Endothelial cell of umbilical vein (primary cell): ENCODE measurements at regions not wholly inside any gene's neighbourhood (a gene's known extent, or its start where the extent isn't known, plus 50 kb on each side); places are given as distances from the start of the nearest gene placed in this dataset.

Experiments
- BruUV-seq: library from RNA; stranded (reverse); fragments of 400-500 nt; replicated peaks from 2 replicates; lab custom pipeline; 2021; lab: Mats Ljungman, UMichigan
- CTCF ChIA-PET: fragments of 300-600, 350-600 bp; sonication (Branson Sonifier 250); formaldehyde crosslinking; loops from one replicate; lab custom pipeline; 2021; ENCODE audit warnings: antibody characterized with exemption, inconsistent platforms; lab: Charles Lee
- POLR2A ChIA-PET: fragments of 300-600, 350-600 bp; sonication (Branson Sonifier 250); formaldehyde crosslinking; loops from one replicate; lab custom pipeline; 2021; ENCODE audit warnings: antibody characterized with exemption, inconsistent platforms; lab: Charles Lee
- DNase-seq: peaks from one replicate; pipeline ENCODE4 v3.0.0-alpha.2; 2011; ENCODE audit warnings: low read depth, low spot score
- FAIRE-seq: peaks from 2 replicates; lab custom pipeline; 2011; peaks lifted over from hg19 to GRCh38; lab: Jason Lieb, UNC
- H2AFZ ChIP-seq: 2 replicates; pipeline ENCODE4 v1.6.0; 2012; ENCODE audit warnings: low read depth, low read length, control low read depth, inconsistent platforms
- H3K27ac ChIP-seq: 2 replicates; pipeline ENCODE4 v1.5.1; 2011; ENCODE audit warnings: low read depth, mild to moderate bottlenecking, control low read depth, low read length, moderate library complexity; ENCODE audit not compliant: insufficient read depth
- H3K27me3 ChIP-seq, 2 experiments: 2 replicates each; pipeline versions ENCODE4 v1.6.0 to v1.6.1; 2011; ENCODE audit warnings: low read length in 2 of 2, mixed read lengths in 1 of 2; ENCODE audit not compliant: control insufficient read depth in 2 of 2, insufficient read depth in 2 of 2
- H3K36me3 ChIP-seq, 2 experiments: 2 replicates in 1 of 2; 3 replicates in 1 of 2; pipeline ENCODE4 v1.5.1; 2011; ENCODE audit warnings: low read length in 2 of 2, mild to moderate bottlenecking in 1 of 2, moderate library complexity in 1 of 2; ENCODE audit not compliant: control insufficient read depth in 2 of 2, insufficient read depth in 2 of 2; ENCODE audit errors: extremely low read depth in 1 of 2
- H3K4me1 ChIP-seq: 3 replicates; pipeline ENCODE4 v1.5.1; 2011; ENCODE audit warnings: mild to moderate bottlenecking, low read length; ENCODE audit not compliant: control insufficient read depth, insufficient read depth; ENCODE audit errors: extremely low read depth
- H3K4me2 ChIP-seq: 2 replicates; pipeline ENCODE4 v1.6.1; 2011; ENCODE audit warnings: low read length, control low read depth, mixed read lengths; ENCODE audit not compliant: insufficient read depth
- H3K4me3 ChIP-seq, 3 experiments: fragments of 200-600 bp in 1 of 3; sonication (generic), shearing (Covaris generic) in 1 of 3; replicated peaks in 1 of 3; 2 replicates each; pipeline ENCODE4 v1.5.1; 2011 to 2016; ENCODE audit warnings: control low read depth in 3 of 3, low read length in 3 of 3, mild to moderate bottlenecking in 2 of 3, inconsistent platforms in 1 of 3, low read depth in 1 of 3, moderate library complexity in 1 of 3; ENCODE audit not compliant: insufficient read depth in 1 of 3
- H3K79me2 ChIP-seq: 2 replicates; pipeline ENCODE4 v1.6.0; 2012; ENCODE audit warnings: low read length, inconsistent platforms; ENCODE audit not compliant: control insufficient read depth, insufficient read depth
- H3K9ac ChIP-seq: replicated peaks from 2 replicates; pipeline ENCODE3; 2011; ENCODE audit warnings: low read length, control low read depth; ENCODE audit not compliant: insufficient read depth; ENCODE audit errors: extremely low read depth
- H3K9me1 ChIP-seq: replicated peaks from 3 replicates; pipeline ENCODE4 v1.6.0; 2011; ENCODE audit warnings: mild to moderate bottlenecking, low read length; ENCODE audit not compliant: control insufficient read depth, insufficient read depth; ENCODE audit errors: extremely low read depth
- H3K9me3 ChIP-seq: replicated peaks from 2 replicates; pipeline ENCODE4 v1.5.1; 2012; ENCODE audit warnings: low read length, inconsistent platforms; ENCODE audit not compliant: control insufficient read depth, insufficient read depth
- H4K20me1 ChIP-seq: replicated peaks from 2 replicates; pipeline ENCODE3; 2011; ENCODE audit warnings: mild to moderate bottlenecking, low read length; ENCODE audit not compliant: control insufficient read depth, insufficient read depth; ENCODE audit errors: extremely low read depth
- EZH2 ChIP-seq: IDR thresholded peaks from 2 replicates; pipeline ENCODE4 v1.6.1; 2012; ENCODE audit warnings: borderline replicate concordance, low read depth, mild to moderate bottlenecking, moderate library complexity, low read length, inconsistent platforms; ENCODE audit not compliant: severe bottlenecking
- JUN ChIP-seq: IDR thresholded peaks from 2 replicates; pipeline ENCODE4 v1.6.1; 2011; ENCODE audit warnings: borderline replicate concordance, low read depth; ENCODE audit not compliant: insufficient read length, insufficient read depth
- MYC ChIP-seq: IDR thresholded peaks from one replicate; pipeline ENCODE4 v1.6.1; 2011; ENCODE audit warnings: mild to moderate bottlenecking, low read depth, low read length
- POLR2A ChIP-seq: IDR thresholded peaks from 2 replicates; pipeline ENCODE4 v1.6.1; 2012; ENCODE audit warnings: low read depth, mild to moderate bottlenecking, control low read depth, low read length
- POLR2AphosphoS5 ChIP-seq: IDR thresholded peaks from 2 replicates; pipeline ENCODE4 v1.6.1; 2012; ENCODE audit warnings: low read depth, mild to moderate bottlenecking, control low read depth, low read length, moderate library complexity; ENCODE audit not compliant: insufficient read depth
- dilution Hi-C: fragments of 300-500 bp; cut with MboI; formaldehyde crosslinking; loops from one replicate; pipeline ENCODE4 v1.15.0; 2019; ENCODE audit warnings: low sequenced_read_pairs; ENCODE audit not compliant: extremely low pct_ligation_motif_present
- intact Hi-C: fragments of 100-400 bp; cut with micrococcal nuclease; formaldehyde crosslinking; loops from one replicate; pipeline ENCODE4 v1.10.0; 2022
- TF ChIP-seq, protein P1 (sequence below), 2 donors: IDR thresholded peaks; 1 replicate in 1 of 2; 2 replicates in 1 of 2; pipeline ENCODE4 v1.5.1; 2011; ENCODE audit warnings: low read length in 2 of 2, mild to moderate bottlenecking in 2 of 2, moderate library complexity in 2 of 2, control low read depth in 1 of 2, inconsistent platforms in 1 of 2, low read depth in 1 of 2; ENCODE audit not compliant: insufficient read depth in 1 of 2; ENCODE audit errors: extremely low read depth in 1 of 2
- TF ChIP-seq, protein P2 (sequence below): IDR thresholded peaks from 2 replicates; pipeline ENCODE4 v1.6.1; 2011; ENCODE audit not compliant: insufficient read depth, insufficient read length

GRCh38 chr11:16448123-16448717 is 91.9 kb upstream of the SOX6 start:
- DNase-seq, result no peak
- POLR2A ChIA-PET, result no interaction called here
- no TSS peak for BruUV-seq

More at GRCh38 chr11:16448123-16448717, 91.9 kb upstream of the SOX6 start:
- Histone ChIP-seq H3K9me3 (no peaks in the 10 kb centered on the region), H3K4me1 (no peaks in the 10 kb centered on the region), H3K36me3 (no peaks in the 10 kb centered on the region), H3K79me2 (no peaks in the 10 kb centered on the region), H3K27ac (no peak overlapping the region), H3K9me1 (no peaks in the 10 kb centered on the region), H4K20me1 (no peaks in the 10 kb centered on the region), H3K27me3 (no peaks in the 10 kb centered on the region), H3K4me3 (no peak overlapping the region), H2AFZ (no peak overlapping the region), H3K9ac (no peak overlapping the region), H3K4me2 (no peak overlapping the region)
- no peak for FAIRE-seq
- intact Hi-C loops (no loop called here), dilution Hi-C loops (no loop called here)
- CTCF ChIA-PET, result no interaction called here
- no peak for TF ChIP-seq MYC
- no peak for TF ChIP-seq EZH2
- TF ChIP-seq JUN, result no peak
- TF ChIP-seq, protein P1, sequence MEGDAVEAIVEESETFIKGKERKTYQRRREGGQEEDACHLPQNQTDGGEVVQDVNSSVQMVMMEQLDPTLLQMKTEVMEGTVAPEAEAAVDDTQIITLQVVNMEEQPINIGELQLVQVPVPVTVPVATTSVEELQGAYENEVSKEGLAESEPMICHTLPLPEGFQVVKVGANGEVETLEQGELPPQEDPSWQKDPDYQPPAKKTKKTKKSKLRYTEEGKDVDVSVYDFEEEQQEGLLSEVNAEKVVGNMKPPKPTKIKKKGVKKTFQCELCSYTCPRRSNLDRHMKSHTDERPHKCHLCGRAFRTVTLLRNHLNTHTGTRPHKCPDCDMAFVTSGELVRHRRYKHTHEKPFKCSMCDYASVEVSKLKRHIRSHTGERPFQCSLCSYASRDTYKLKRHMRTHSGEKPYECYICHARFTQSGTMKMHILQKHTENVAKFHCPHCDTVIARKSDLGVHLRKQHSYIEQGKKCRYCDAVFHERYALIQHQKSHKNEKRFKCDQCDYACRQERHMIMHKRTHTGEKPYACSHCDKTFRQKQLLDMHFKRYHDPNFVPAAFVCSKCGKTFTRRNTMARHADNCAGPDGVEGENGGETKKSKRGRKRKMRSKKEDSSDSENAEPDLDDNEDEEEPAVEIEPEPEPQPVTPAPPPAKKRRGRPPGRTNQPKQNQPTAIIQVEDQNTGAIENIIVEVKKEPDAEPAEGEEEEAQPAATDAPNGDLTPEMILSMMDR (IDR thresholded peaks at IDR 0.05; ENCODE audit: extremely low read depth in 1 of 2, insufficient read depth in 1 of 2, low read depth in 1 of 2, low read length in 2 of 2), result no peak
- no peak for TF ChIP-seq POLR2AphosphoS5
- TF ChIP-seq POLR2A, result no peak
- TF ChIP-seq, protein P2, sequence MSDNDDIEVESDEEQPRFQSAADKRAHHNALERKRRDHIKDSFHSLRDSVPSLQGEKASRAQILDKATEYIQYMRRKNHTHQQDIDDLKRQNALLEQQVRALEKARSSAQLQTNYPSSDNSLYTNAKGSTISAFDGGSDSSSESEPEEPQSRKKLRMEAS, result no peak
